ENCODE measurements at regions not wholly inside any gene's neighbourhood (a gene's known extent, or its start where the extent isn't known, plus 50 kb on each side); places are given as distances from the start of the nearest gene placed in this dataset.

DNA sequence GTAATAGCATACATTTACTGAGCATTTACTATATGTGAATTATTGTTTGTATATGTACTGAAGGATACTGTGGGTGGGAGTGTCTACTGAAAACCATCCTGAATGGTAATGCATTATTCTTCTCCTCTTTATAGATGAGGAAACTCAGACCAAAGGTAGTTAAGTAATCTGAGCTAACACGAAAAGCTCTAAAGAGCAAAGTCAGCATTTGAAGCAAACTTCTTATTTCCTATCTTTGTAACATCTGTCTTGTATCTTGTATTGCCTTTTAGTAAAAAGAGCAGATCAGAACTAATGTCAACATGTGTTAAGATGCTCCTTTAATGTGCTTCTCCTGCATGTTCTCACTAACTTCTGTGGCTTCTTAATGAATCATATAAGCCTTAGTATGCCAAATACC lies 382.8 kb upstream of the NXPH2 start:
- TF ChIP-seq, protein P1, sequence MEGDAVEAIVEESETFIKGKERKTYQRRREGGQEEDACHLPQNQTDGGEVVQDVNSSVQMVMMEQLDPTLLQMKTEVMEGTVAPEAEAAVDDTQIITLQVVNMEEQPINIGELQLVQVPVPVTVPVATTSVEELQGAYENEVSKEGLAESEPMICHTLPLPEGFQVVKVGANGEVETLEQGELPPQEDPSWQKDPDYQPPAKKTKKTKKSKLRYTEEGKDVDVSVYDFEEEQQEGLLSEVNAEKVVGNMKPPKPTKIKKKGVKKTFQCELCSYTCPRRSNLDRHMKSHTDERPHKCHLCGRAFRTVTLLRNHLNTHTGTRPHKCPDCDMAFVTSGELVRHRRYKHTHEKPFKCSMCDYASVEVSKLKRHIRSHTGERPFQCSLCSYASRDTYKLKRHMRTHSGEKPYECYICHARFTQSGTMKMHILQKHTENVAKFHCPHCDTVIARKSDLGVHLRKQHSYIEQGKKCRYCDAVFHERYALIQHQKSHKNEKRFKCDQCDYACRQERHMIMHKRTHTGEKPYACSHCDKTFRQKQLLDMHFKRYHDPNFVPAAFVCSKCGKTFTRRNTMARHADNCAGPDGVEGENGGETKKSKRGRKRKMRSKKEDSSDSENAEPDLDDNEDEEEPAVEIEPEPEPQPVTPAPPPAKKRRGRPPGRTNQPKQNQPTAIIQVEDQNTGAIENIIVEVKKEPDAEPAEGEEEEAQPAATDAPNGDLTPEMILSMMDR (IDR thresholded peaks at IDR 0.05) = no peak
- TF ChIP-seq POLR2A (IDR thresholded peaks at IDR 0.05) = no peak
